Astrocyte of the spinal cord (primary cell): ENCODE measurements at regions not wholly inside any gene's neighbourhood (a gene's known extent, or its start where the extent isn't known, plus 50 kb on each side); places are given as distances from the start of the nearest gene placed in this dataset.
A peak's percentile ranks its signal among the peaks of the same experiment; 100 is the strongest.

Experiments
- DNase-seq: peaks from one replicate; pipeline ENCODE4 v3.0.0; 2011; ENCODE audit warnings: low read depth, low spot score
- H3K4me3 ChIP-seq: 2 replicates; pipeline ENCODE4 v1.5.1; 2011; ENCODE audit warnings: low read depth, mild to moderate bottlenecking, low read length, moderate library complexity
- in situ Hi-C: cut with HindIII; loops from 2 replicates; pipeline ENCODE4 v1.10.0; 2017; ENCODE audit warnings: low sequenced_read_pairs
- TF ChIP-seq, protein P1 (sequence below): IDR thresholded peaks from 2 replicates; pipeline ENCODE4 v1.5.1; 2012; ENCODE audit warnings: low read depth, mild to moderate bottlenecking, low read length, inconsistent platforms

DNA sequence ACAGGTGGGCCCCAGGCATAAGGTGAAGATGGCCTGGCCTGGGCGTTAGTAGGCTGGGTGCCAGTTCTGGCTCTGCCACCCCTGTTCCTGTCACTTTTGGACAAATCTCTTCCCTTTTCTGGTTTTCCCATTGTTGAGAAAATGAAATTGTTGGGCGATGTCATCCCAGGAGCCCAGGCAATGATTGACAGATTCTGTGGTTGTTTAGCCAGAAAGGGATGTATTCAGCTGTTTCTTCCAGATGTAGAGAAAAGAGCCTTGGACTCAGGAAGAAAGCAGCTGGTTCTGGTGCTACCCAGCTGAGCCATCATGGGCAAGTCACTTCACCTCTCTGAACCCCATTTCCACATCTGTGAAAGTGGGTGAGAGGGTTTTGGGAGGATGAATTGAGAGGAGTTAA, 60.1 kb upstream of the MRTFB start:
- in situ Hi-C loops: no loop called here
- no peak overlapping the region for H3K4me3 ChIP-seq
- TF ChIP-seq, protein P1, sequence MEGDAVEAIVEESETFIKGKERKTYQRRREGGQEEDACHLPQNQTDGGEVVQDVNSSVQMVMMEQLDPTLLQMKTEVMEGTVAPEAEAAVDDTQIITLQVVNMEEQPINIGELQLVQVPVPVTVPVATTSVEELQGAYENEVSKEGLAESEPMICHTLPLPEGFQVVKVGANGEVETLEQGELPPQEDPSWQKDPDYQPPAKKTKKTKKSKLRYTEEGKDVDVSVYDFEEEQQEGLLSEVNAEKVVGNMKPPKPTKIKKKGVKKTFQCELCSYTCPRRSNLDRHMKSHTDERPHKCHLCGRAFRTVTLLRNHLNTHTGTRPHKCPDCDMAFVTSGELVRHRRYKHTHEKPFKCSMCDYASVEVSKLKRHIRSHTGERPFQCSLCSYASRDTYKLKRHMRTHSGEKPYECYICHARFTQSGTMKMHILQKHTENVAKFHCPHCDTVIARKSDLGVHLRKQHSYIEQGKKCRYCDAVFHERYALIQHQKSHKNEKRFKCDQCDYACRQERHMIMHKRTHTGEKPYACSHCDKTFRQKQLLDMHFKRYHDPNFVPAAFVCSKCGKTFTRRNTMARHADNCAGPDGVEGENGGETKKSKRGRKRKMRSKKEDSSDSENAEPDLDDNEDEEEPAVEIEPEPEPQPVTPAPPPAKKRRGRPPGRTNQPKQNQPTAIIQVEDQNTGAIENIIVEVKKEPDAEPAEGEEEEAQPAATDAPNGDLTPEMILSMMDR: no peak
- no peak for DNase-seq

DNA sequence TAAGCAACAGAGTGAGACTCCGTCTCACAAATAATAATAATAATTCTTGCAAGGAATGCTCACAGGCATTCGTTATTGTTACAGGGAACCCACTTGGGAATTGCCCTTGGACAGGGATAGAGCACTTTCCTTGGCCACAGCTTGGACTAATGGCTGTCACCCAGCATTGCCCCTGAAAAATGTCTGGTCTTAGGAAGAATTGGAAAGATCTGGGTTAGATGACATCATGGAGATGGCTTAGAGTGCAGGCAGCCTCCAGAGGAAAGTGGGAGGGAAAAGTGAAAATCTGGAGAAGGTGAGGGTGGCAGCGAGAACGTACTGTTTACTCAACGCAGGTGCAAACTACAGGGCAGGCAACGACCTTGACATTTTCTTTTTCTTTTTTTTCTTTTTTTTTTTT, 59.3 kb upstream of the MRTFB start:
- no peak overlapping the region for H3K4me3 ChIP-seq
- in situ Hi-C loops: no loop called here
- no peak for DNase-seq
- TF ChIP-seq, protein P1: no peak

DNA sequence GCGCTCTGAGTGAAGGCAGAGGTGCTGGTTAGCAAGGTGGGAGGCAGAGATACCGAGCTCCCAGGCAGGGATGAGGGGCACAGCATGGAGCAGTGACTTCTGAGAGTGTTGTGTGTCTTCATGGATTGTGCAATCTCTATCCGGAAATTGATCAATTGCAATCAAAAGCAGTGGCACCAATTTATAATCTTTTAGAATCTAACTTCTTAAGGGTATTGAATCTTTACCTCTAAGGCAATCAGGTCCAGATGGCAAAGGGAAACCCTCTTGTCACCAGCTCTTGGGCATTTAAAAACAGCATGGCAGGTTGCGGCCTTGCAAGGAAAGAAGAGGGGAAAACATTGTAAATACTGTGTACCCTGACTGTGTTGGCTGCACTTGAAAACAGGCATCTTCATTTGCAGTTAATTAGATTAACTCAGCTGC, 58.0 kb upstream of the MRTFB start:
- DNase-seq: peak; percentile 18
- in situ Hi-C loops: no loop called here
- no peak overlapping the region for H3K4me3 ChIP-seq
- TF ChIP-seq, protein P1: no peak

DNA sequence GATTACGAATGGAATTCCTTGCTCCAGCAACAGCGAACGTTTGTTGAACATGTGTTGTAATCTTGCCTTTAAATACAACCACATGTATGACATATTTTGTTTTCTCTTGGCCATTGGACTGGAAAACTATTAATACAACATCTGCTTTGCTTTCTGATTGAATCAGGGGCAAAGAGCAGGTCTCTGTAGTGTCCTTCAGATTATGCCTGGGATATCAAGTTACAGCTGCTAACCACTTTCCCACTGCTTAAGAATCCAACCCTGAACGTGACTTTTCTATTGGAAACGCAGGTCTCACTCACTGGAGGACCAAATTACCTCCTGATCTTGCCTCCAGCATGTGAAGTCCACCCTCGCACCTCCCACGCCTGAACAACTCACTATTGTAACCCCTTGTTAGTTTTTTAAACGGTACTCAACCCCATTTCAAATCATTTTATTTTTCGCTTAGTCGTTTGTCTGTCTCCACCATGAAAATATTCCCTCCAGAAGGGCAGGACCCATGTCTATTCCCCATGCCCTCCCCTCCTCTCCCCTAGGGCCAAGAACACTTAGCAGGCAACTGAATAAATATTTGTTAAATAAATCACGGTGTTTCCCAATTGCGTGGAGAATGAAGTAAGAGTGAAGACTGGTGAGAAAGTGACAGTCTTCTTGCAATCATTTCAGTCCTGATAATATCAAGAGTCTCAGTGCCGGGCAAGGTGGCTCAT, 57.4 kb upstream of the MRTFB start:
- peak; percentile 78 for DNase-seq
- in situ Hi-C loops: no loop called here
- no peak overlapping the region for H3K4me3 ChIP-seq
- TF ChIP-seq, protein P1: no peak

DNA sequence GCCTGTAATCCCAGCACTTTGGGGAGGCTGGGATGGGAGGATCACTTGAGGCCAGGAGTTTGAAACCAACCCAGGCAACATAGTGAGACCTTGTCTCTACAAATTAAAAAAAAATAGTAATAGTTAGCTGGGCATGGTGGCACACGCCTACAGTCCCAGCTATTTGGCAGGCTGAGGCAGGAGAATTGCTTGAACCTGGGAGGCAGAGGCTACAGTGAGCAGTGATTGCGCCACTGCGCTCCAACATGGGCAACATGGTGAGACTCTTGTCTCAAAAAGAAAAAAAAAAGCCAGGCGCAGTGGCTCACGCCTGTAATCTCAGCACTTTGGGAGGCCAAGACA, 56.9 kb upstream of the MRTFB start:
- no peak for DNase-seq
- H3K4me3 ChIP-seq: no peak overlapping the region
- in situ Hi-C loops: no loop called here
- TF ChIP-seq, protein P1: no peak

DNA sequence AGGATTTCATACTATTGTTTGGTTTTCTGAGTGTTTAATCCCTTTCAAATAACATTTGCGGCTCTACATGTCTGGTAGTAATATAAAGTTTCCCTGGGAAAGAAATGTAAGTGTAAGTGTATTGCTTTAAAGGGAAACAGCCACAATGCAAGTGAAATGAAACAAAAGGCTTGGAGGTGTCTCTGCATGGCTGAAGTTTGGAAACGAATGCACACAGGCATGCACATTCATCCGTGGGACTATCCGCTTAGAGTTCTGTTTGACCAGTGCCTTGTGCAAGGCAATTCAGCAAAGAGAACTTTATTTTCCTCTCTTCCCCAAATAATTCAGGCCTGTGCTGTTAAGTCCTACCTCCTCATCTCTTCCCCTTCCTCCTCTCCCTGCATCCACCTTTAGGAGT, 56.1 kb upstream of the MRTFB start:
- in situ Hi-C loops: no loop called here
- DNase-seq: no peak
- TF ChIP-seq, protein P1: no peak
- H3K4me3 ChIP-seq: no peak overlapping the region
